Right renal pelvis (tissue), 4 donors: ENCODE measurements at regions not wholly inside any gene's neighbourhood (a gene's known extent, or its start where the extent isn't known, plus 50 kb on each side); places are given as distances from the start of the nearest gene placed in this dataset.
A peak's percentile ranks its signal among the peaks of the same experiment; 100 is the strongest.

Experiments used
- DNase-seq, 4 donors: peaks; one replicate each; pipeline ENCODE4 v3.0.0-alpha.2; 2013; ENCODE audit warnings: low read depth in 4 of 4, low spot score in 3 of 4, missing footprints in 1 of 4

GRCh38 chr22:49476176-49476575 lies 351.5 kb downstream of the BRD1 start:
- DNase-seq, result no peak

- DNase-seq, result no peak
Observed at GRCh38 chr22:49475253-49475652, 352.4 kb downstream of the BRD1 start.

- DNase-seq, result no peak
Observed at GRCh38 chr22:49473286-49473685, 354.4 kb downstream of the BRD1 start.

GRCh38 chr22:49470741-49471503 lies 356.8 kb downstream of the BRD1 start:
- no peak for DNase-seq

GRCh38 chr22:49469896-49470740 lies 357.6 kb downstream of the BRD1 start:
- DNase-seq, result no peak

GRCh38 chr22:49468487-49469198 lies 359.0 kb downstream of the BRD1 start:
- no peak for DNase-seq

GRCh38 chr22:49466878-49467595 lies 360.6 kb downstream of the BRD1 start:
- DNase-seq, result no peak

- no peak for DNase-seq
Observed at GRCh38 chr22:49464037-49464436, 363.6 kb downstream of the BRD1 start.

- no peak for DNase-seq
Observed at GRCh38 chr22:49462795-49463194, 364.9 kb downstream of the BRD1 start.

GRCh38 chr22:49462291-49462690 lies 365.4 kb downstream of the BRD1 start:
- DNase-seq, result no peak

- DNase-seq, result no peak
Observed at GRCh38 chr22:49461674-49462073, 366.0 kb downstream of the BRD1 start.

- DNase-seq, result peak in 1 of 4 donors; percentile 31
Observed at GRCh38 chr22:49460592-49461281, 366.9 kb downstream of the BRD1 start.

- no peak for DNase-seq
Observed at GRCh38 chr22:49460091-49460490, 367.6 kb downstream of the BRD1 start.

GRCh38 chr22:49458708-49459099 lies 369.0 kb downstream of the BRD1 start:
- no peak for DNase-seq

- DNase-seq, result no peak
Observed at GRCh38 chr22:49457946-49458707, 369.5 kb downstream of the BRD1 start.

- no peak for DNase-seq
Observed at GRCh38 chr22:49457146-49457545, 370.5 kb downstream of the BRD1 start.

GRCh38 chr22:49455595-49455994 lies 372.1 kb downstream of the BRD1 start:
- no peak for DNase-seq

GRCh38 chr22:49454726-49455125 lies 372.9 kb downstream of the BRD1 start:
- no peak for DNase-seq

GRCh38 chr22:49453771-49454170 lies 373.9 kb downstream of the BRD1 start:
- DNase-seq, result no peak
